ENCODE measurements at regions not wholly inside any gene's neighbourhood (a gene's known extent, or its start where the extent isn't known, plus 50 kb on each side); places are given as distances from the start of the nearest gene placed in this dataset.

DNA sequence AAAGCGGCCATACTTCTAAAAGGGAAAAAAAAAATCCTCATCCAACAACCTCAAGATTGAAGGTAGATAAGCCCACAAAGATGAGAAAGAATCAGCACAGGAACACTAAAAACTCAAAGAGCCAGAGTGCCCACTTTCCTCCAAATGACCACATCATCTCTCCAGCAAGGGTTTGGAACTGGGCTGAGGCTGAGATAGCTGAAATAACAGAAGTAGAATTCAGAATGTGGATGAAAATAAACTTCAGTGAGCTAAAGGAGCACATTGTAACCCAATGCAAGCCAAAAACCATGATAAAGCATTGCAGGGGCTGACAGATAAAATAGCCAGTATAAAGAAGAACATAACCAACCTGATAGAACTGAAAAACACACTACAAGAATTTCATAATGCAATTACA lies 158.7 kb upstream of the UBE2E2 start (continued):
- TF ChIP-seq, protein P1, sequence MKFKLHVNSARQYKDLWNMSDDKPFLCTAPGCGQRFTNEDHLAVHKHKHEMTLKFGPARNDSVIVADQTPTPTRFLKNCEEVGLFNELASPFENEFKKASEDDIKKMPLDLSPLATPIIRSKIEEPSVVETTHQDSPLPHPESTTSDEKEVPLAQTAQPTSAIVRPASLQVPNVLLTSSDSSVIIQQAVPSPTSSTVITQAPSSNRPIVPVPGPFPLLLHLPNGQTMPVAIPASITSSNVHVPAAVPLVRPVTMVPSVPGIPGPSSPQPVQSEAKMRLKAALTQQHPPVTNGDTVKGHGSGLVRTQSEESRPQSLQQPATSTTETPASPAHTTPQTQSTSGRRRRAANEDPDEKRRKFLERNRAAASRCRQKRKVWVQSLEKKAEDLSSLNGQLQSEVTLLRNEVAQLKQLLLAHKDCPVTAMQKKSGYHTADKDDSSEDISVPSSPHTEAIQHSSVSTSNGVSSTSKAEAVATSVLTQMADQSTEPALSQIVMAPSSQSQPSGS (CRISPR knock-in tag; IDR thresholded peaks at IDR 0.05; ENCODE audit: borderline replicate concordance, low read depth) = no peak
- TF ChIP-seq, protein P2, sequence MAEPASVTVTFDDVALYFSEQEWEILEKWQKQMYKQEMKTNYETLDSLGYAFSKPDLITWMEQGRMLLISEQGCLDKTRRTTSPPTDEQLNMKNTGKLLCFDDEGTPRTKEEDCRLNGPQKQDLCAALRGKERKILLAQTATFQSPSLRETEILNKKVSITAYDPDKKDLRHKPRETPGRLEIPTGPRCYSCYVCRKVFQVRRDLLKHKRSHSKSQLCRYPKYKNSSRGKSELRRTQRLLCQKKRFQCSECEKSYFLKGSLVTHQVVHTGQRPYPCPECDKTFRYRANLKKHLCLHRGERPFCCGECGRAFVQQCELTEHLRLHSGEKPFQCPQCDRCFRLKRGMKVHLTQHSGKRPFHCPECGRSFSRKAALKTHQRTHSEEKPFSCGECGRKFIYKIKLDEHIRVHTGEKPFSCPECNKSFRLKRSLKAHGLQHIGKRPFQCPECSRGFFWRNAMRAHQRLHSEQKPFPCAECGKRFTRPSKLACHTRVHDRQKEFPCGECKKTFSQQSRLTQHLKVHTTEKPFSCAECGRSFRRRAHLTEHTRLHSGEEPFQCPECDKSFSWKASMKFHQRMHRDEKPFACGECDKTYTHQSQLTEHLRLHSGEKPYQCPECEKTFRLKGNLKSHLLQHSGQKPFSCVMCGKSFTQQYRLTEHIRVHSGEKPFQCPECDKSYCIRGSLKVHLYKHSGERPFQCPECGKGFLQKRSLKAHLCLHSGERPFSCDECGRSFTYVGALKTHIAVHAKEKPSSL (CRISPR knock-in tag; conservative IDR thresholded peaks at IDR 0.05) = no peak
- no peak for TF ChIP-seq HMGA2 (CRISPR knock-in tag; IDR thresholded peaks at IDR 0.05)
- TF ChIP-seq SMAD4 (CRISPR knock-in tag; IDR thresholded peaks at IDR 0.05) = no peak
- no peak for TF ChIP-seq ZNF121 (CRISPR knock-in tag; IDR thresholded peaks at IDR 0.05)
- TF ChIP-seq ZNF317 (CRISPR knock-in tag; IDR thresholded peaks at IDR 0.05; ENCODE audit: borderline replicate concordance, low read depth) = no peak
- no peak for TF ChIP-seq NR3C1 (CRISPR knock-in tag; conservative IDR thresholded peaks at IDR 0.05; ENCODE audit: low read depth)
- TF ChIP-seq ATF3 (CRISPR knock-in tag; conservative IDR thresholded peaks at IDR 0.05) = no peak
- TF ChIP-seq, protein P3, sequence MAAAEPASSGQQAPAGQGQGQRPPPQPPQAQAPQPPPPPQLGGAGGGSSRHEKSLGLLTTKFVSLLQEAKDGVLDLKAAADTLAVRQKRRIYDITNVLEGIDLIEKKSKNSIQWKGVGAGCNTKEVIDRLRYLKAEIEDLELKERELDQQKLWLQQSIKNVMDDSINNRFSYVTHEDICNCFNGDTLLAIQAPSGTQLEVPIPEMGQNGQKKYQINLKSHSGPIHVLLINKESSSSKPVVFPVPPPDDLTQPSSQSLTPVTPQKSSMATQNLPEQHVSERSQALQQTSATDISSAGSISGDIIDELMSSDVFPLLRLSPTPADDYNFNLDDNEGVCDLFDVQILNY (CRISPR knock-in tag; IDR thresholded peaks at IDR 0.05) = no peak
- no peak for TF ChIP-seq ELF4 (CRISPR knock-in tag; IDR thresholded peaks at IDR 0.05; ENCODE audit: low read depth)
- no peak for TF ChIP-seq GABPB1 (CRISPR knock-in tag; IDR thresholded peaks at IDR 0.05)
- TF ChIP-seq, protein P4, sequence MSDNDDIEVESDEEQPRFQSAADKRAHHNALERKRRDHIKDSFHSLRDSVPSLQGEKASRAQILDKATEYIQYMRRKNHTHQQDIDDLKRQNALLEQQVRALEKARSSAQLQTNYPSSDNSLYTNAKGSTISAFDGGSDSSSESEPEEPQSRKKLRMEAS (CRISPR knock-in tag; IDR thresholded peaks at IDR 0.05) = no peak
- TF ChIP-seq ZNF232 (CRISPR knock-in tag; IDR thresholded peaks at IDR 0.05) = no peak
- TF ChIP-seq CREB1 (CRISPR knock-in tag; IDR thresholded peaks at IDR 0.05) = no peak

- ChIA-PET CTCF (no interaction called here), POLR2A (no interaction called here)
- H3K36me3 Mint-ChIP-seq = peaks cover 30% of the 10 kb centered on the region
- ATAC-seq (no peak), DNase-seq (ENCODE audit: low spot score) (no peak)
- H3K27ac Mint-ChIP-seq = no peak overlapping the region; the same call in 1 of the 2 replicates
- peaks cover 59% of the 10 kb centered on the region for H3K9me3 Mint-ChIP-seq
- H3K27me3 Mint-ChIP-seq (ENCODE audit: low read depth) = peaks cover 3% of the 10 kb centered on the region; the same call in 1 of the 2 replicates
- 0 out of 2 replicates have a peak, but pooled peaks cover 2% of the 10 kb centered on the region for H3K4me1 Mint-ChIP-seq
- TF ChIP-seq TP53 (CRISPR knock-in tag; IDR thresholded peaks at IDR 0.05) (no peak), ZNF671 (CRISPR knock-in tag; IDR thresholded peaks at IDR 0.05) (no peak), ZNF232 (CRISPR knock-in tag; IDR thresholded peaks at IDR 0.05) (no peak), ZNF512 (CRISPR knock-in tag; IDR thresholded peaks at IDR 0.05; ENCODE audit: borderline replicate concordance) (no peak), PREB (CRISPR knock-in tag; IDR thresholded peaks at IDR 0.05; ENCODE audit: borderline replicate concordance) (no peak), CREB1 (CRISPR knock-in tag; IDR thresholded peaks at IDR 0.05) (no peak), PRDM15 (CRISPR knock-in tag; IDR thresholded peaks at IDR 0.05) (no peak)
- TF ChIP-seq, protein P1 (CRISPR knock-in tag; IDR thresholded peaks at IDR 0.05; ENCODE audit: borderline replicate concordance, low read depth) = no peak
- TF ChIP-seq, protein P5, sequence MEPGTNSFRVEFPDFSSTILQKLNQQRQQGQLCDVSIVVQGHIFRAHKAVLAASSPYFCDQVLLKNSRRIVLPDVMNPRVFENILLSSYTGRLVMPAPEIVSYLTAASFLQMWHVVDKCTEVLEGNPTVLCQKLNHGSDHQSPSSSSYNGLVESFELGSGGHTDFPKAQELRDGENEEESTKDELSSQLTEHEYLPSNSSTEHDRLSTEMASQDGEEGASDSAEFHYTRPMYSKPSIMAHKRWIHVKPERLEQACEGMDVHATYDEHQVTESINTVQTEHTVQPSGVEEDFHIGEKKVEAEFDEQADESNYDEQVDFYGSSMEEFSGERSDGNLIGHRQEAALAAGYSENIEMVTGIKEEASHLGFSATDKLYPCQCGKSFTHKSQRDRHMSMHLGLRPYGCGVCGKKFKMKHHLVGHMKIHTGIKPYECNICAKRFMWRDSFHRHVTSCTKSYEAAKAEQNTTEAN (CRISPR knock-in tag; IDR thresholded peaks at IDR 0.05) = no peak
- no peak overlapping the region for H3K4me3 Mint-ChIP-seq
Observed at GRCh38 chr3:23046536-23046935, 156.6 kb upstream of the UBE2E2 start.

Measured in WTC11 (cell line).